ENCODE measurements at regions not wholly inside any gene's neighbourhood (a gene's known extent, or its start where the extent isn't known, plus 50 kb on each side); places are given as distances from the start of the nearest gene placed in this dataset.

DNA sequence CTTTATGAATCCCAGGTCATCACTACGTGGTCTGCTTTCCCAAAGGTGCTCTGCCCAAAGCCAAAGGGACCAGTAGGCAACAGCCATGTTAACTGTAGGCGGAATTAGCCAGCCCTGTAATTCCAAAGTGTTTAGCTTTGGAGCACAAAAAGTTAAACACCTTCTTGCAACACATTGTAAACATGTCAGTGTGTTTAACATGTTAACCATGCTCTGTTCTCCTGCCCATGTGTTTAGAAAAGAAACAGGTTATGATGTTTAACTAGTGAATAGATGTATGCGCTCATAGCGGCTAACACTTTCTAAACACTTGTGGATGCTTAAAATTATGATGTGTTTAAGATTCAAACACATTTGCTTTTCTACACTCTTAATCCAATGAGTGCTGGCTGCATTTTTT is 292.4 kb downstream of the SRBD1 start:
- Histone ChIP-seq H3K36me3 (ENCODE audit: control insufficient read depth in 1 of 2, insufficient read depth in 2 of 2, low read depth in 1 of 2, low read length in 2 of 2) (no peaks in the 10 kb centered on the region), H2BK12ac (ENCODE audit: low read length in 2 of 2) (no peak overlapping the region), H3K4me3 (ENCODE audit: insufficient read depth in 1 of 2, low read depth in 1 of 2, low read length in 2 of 2) (no peak overlapping the region), H2BK120ac (ENCODE audit: low read depth, low read length) (no peak overlapping the region), H3K79me1 (replicated peaks; ENCODE audit: low read length, poor library complexity, severe bottlenecking) (no peaks in the 10 kb centered on the region), H3K9me3 (ENCODE audit: control insufficient read depth, low read length) (peaks cover 4% of the 10 kb centered on the region), H3K27me3 (ENCODE audit: control insufficient read depth in 1 of 2, insufficient read depth in 1 of 2, low read length in 2 of 2) (peaks cover 0 to 3% of the 10 kb centered on the region in 2 experiments), H2AK5ac (ENCODE audit: low read length, severe bottlenecking) (no peak overlapping the region), H2AFZ (ENCODE audit: low read depth, low read length) (no peak overlapping the region), H3K4me1 (ENCODE audit: control insufficient read depth, insufficient read depth, low read depth, low read length) (peaks cover 6% of the 10 kb centered on the region), H4K91ac (ENCODE audit: low read length) (no peak overlapping the region), H4K8ac (ENCODE audit: low read length) (no peak overlapping the region), H3K23ac (ENCODE audit: low read length in 2 of 2) (no peak overlapping the region), H3K14ac (ENCODE audit: low read length in 2 of 2) (no peak overlapping the region), H2BK15ac (ENCODE audit: low read depth, poor library complexity, severe bottlenecking) (peak overlapping the region; percentile 34), H3K9ac (ENCODE audit: low read length) (no peak overlapping the region), H3K4me2 (ENCODE audit: low read length, poor library complexity, severe bottlenecking) (no peak overlapping the region), H2BK5ac (ENCODE audit: low read depth, low read length, poor library complexity, severe bottlenecking) (no peak overlapping the region), H3K18ac (ENCODE audit: low read depth in 1 of 2, low read length in 2 of 2) (no peak overlapping the region), H3K4ac (ENCODE audit: low read depth in 1 of 2, low read length in 2 of 2) (no peak overlapping the region), H3K27ac (ENCODE audit: low read length, poor library complexity, severe bottlenecking) (no peak overlapping the region)
- DNase-seq: no peak
- 71% methylated on average over 3 of the region's 4 CpGs for WGBS

- no peaks in the 10 kb centered on the region for H3K79me1 ChIP-seq (replicated peaks; ENCODE audit: low read length, poor library complexity, severe bottlenecking)
- H4K91ac ChIP-seq (ENCODE audit: low read length): no peak overlapping the region
- no peak overlapping the region for H3K4me3 ChIP-seq (ENCODE audit: insufficient read depth in 1 of 2, low read depth in 1 of 2, low read length in 2 of 2)
- H3K36me3 ChIP-seq (ENCODE audit: control insufficient read depth in 1 of 2, insufficient read depth in 2 of 2, low read depth in 1 of 2, low read length in 2 of 2): no peaks in the 10 kb centered on the region
- DNase-seq: no peak
- H3K14ac ChIP-seq (ENCODE audit: low read length in 2 of 2): no peak overlapping the region
- no peak overlapping the region for H2BK120ac ChIP-seq (ENCODE audit: low read depth, low read length)
- no peak overlapping the region for H3K27ac ChIP-seq (ENCODE audit: low read length, poor library complexity, severe bottlenecking)
- no peak overlapping the region for H3K18ac ChIP-seq (ENCODE audit: low read depth in 1 of 2, low read length in 2 of 2)
- H3K23ac ChIP-seq (ENCODE audit: low read length in 2 of 2): no peak overlapping the region
- no peak overlapping the region for H2BK12ac ChIP-seq (ENCODE audit: low read length in 2 of 2)
- H2BK15ac ChIP-seq (ENCODE audit: low read depth, poor library complexity, severe bottlenecking): no peak overlapping the region
- no peak overlapping the region for H4K8ac ChIP-seq (ENCODE audit: low read length)
- H3K9ac ChIP-seq (ENCODE audit: low read length): no peak overlapping the region
- 96% methylated on average over 8 of the region's 10 CpGs for WGBS
- no peak overlapping the region for H3K4me2 ChIP-seq (ENCODE audit: low read length, poor library complexity, severe bottlenecking)
- no peak overlapping the region for H2AFZ ChIP-seq (ENCODE audit: low read depth, low read length)
- no peak overlapping the region for H3K4ac ChIP-seq (ENCODE audit: low read depth in 1 of 2, low read length in 2 of 2)
- peaks cover 10% of the 10 kb centered on the region for H3K4me1 ChIP-seq (ENCODE audit: control insufficient read depth, insufficient read depth, low read depth, low read length)
- peak overlapping the region; percentile 49 for H2AK5ac ChIP-seq (ENCODE audit: low read length, severe bottlenecking)
- peaks cover 0 to 2% of the 10 kb centered on the region in 2 experiments for H3K27me3 ChIP-seq (ENCODE audit: control insufficient read depth in 1 of 2, insufficient read depth in 1 of 2, low read length in 2 of 2)
- H3K9me3 ChIP-seq (ENCODE audit: control insufficient read depth, low read length): no peaks in the 10 kb centered on the region
- H2BK5ac ChIP-seq (ENCODE audit: low read depth, low read length, poor library complexity, severe bottlenecking): no peak overlapping the region
These were observed 294.3 kb downstream of the SRBD1 start for GRCh38 chr2:45316576-45317338.

DNA sequence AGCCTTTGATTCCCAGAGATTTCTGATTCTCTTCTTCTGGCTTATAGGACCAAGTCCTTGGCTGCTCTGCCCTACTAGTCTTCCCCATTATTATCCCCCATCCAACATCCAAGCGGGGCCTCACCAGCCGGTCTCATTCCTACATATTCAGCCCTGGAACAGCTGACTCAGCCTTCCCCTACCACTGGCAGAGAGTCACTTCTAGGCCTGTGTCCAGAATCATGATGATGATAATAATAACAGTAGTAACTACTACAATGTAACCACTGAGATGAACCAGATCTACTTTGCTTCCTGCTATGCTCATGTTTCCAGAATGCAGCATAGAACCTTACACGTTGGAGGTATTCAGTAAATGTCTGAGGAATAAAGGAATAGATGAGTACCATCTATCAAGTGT is 295.2 kb downstream of the SRBD1 start:
- Histone ChIP-seq H3K9me3 (ENCODE audit: control insufficient read depth, low read length) (no peaks in the 10 kb centered on the region), H3K14ac (ENCODE audit: low read length in 2 of 2) (no peak overlapping the region), H3K4me1 (ENCODE audit: control insufficient read depth, insufficient read depth, low read depth, low read length) (peaks cover 13% of the 10 kb centered on the region), H4K91ac (ENCODE audit: low read length) (no peak overlapping the region), H2BK120ac (ENCODE audit: low read depth, low read length) (no peak overlapping the region), H3K9ac (ENCODE audit: low read length) (peak overlapping the region; percentile 8), H4K8ac (ENCODE audit: low read length) (no peak overlapping the region), H3K4me2 (ENCODE audit: low read length, poor library complexity, severe bottlenecking) (no peak overlapping the region), H3K23ac (ENCODE audit: low read length in 2 of 2) (no peak overlapping the region), H3K79me1 (replicated peaks; ENCODE audit: low read length, poor library complexity, severe bottlenecking) (no peaks in the 10 kb centered on the region), H3K18ac (ENCODE audit: low read depth in 1 of 2, low read length in 2 of 2) (no peak overlapping the region), H3K36me3 (ENCODE audit: control insufficient read depth in 1 of 2, insufficient read depth in 2 of 2, low read depth in 1 of 2, low read length in 2 of 2) (no peaks in the 10 kb centered on the region), H3K4ac (ENCODE audit: low read depth in 1 of 2, low read length in 2 of 2) (no peak overlapping the region), H2BK5ac (ENCODE audit: low read depth, low read length, poor library complexity, severe bottlenecking) (no peak overlapping the region), H2AFZ (ENCODE audit: low read depth, low read length) (no peak overlapping the region), H3K4me3 (ENCODE audit: insufficient read depth in 1 of 2, low read depth in 1 of 2, low read length in 2 of 2) (no peak overlapping the region), H3K27ac (ENCODE audit: low read length, poor library complexity, severe bottlenecking) (no peak overlapping the region), H2BK12ac (ENCODE audit: low read length in 2 of 2) (no peak overlapping the region), H3K27me3 (ENCODE audit: control insufficient read depth in 1 of 2, insufficient read depth in 1 of 2, low read length in 2 of 2) (peaks cover 0 to 3% of the 10 kb centered on the region in 2 experiments), H2AK5ac (ENCODE audit: low read length, severe bottlenecking) (no peak overlapping the region), H2BK15ac (ENCODE audit: low read depth, poor library complexity, severe bottlenecking) (no peak overlapping the region)
- WGBS: no CpG with 5 or more reads among the region's 3 CpGs
- peak; percentile 38 for DNase-seq

- no peak for DNase-seq
- Histone ChIP-seq H3K9ac (ENCODE audit: low read length) (no peak overlapping the region), H3K27ac (ENCODE audit: low read length, poor library complexity, severe bottlenecking) (peak overlapping the region; percentile 30), H3K36me3 (ENCODE audit: control insufficient read depth in 1 of 2, insufficient read depth in 2 of 2, low read depth in 1 of 2, low read length in 2 of 2) (no peaks in the 10 kb centered on the region), H4K8ac (ENCODE audit: low read length) (no peak overlapping the region), H4K91ac (ENCODE audit: low read length) (no peak overlapping the region), H3K4me3 (ENCODE audit: insufficient read depth in 1 of 2, low read depth in 1 of 2, low read length in 2 of 2) (no peak overlapping the region), H2BK5ac (ENCODE audit: low read depth, low read length, poor library complexity, severe bottlenecking) (no peak overlapping the region), H3K4me2 (ENCODE audit: low read length, poor library complexity, severe bottlenecking) (peak overlapping the region; percentile 46), H2AFZ (ENCODE audit: low read depth, low read length) (no peak overlapping the region), H2BK12ac (ENCODE audit: low read length in 2 of 2) (no peak overlapping the region), H2BK120ac (ENCODE audit: low read depth, low read length) (no peak overlapping the region), H3K14ac (ENCODE audit: low read length in 2 of 2) (no peak overlapping the region), H3K18ac (ENCODE audit: low read depth in 1 of 2, low read length in 2 of 2) (no peak overlapping the region), H2BK15ac (ENCODE audit: low read depth, poor library complexity, severe bottlenecking) (no peak overlapping the region), H3K4me1 (ENCODE audit: control insufficient read depth, insufficient read depth, low read depth, low read length) (peaks cover 13% of the 10 kb centered on the region), H3K9me3 (ENCODE audit: control insufficient read depth, low read length) (no peaks in the 10 kb centered on the region), H3K79me1 (replicated peaks; ENCODE audit: low read length, poor library complexity, severe bottlenecking) (no peaks in the 10 kb centered on the region), H3K4ac (ENCODE audit: low read depth in 1 of 2, low read length in 2 of 2) (no peak overlapping the region), H3K27me3 (ENCODE audit: control insufficient read depth in 1 of 2, insufficient read depth in 1 of 2, low read length in 2 of 2) (peaks cover 0 to 13% of the 10 kb centered on the region in 2 experiments), H2AK5ac (ENCODE audit: low read length, severe bottlenecking) (no peak overlapping the region), H3K23ac (ENCODE audit: low read length in 2 of 2) (no peak overlapping the region)
- WGBS: 92% methylated on average over 7 of the region's 7 CpGs
These were observed 298.8 kb downstream of the SRBD1 start for GRCh38 chr2:45312275-45312674.
